H1 (cell line): ENCODE measurements at regions not wholly inside any gene's neighbourhood (a gene's known extent, or its start where the extent isn't known, plus 50 kb on each side); places are given as distances from the start of the nearest gene placed in this dataset.

Experiments
- CTCF ChIA-PET: fragments of 300-600 bp; sonication (Branson Sonifier 250); formaldehyde crosslinking; loops from one replicate; lab custom pipeline; 2021; ENCODE audit not compliant: partially characterized antibody; lab: Charles Lee
- POLR2A ChIA-PET: fragments of 300-600 bp; sonication (Branson Sonifier 250); formaldehyde crosslinking; loops from one replicate; lab custom pipeline; 2021; ENCODE audit warnings: inconsistent platforms; ENCODE audit not compliant: partially characterized antibody; lab: Charles Lee
- DNase-seq, 2 experiments: peaks; one replicate each; pipeline versions ENCODE4 v3.0.0 to v3.0.0-alpha.2; 2010 to 2022; ENCODE audit warnings: low spot score in 2 of 2, low read depth in 1 of 2, mixed read lengths in 1 of 2
- FAIRE-seq: peaks from 2 replicates; lab custom pipeline; 2011; peaks lifted over from hg19 to GRCh38; lab: Jason Lieb, UNC
- H2AFZ ChIP-seq: 2 replicates; pipeline ENCODE4 v1.8.1; 2012; ENCODE audit warnings: low read length, inconsistent platforms
- H2AK5ac ChIP-seq: 2 replicates; pipeline ENCODE4 v1.6.1; 2013; ENCODE audit warnings: low read depth, low read length
- H2BK120ac ChIP-seq: replicated peaks from 2 replicates; pipeline ENCODE3; 2013; ENCODE audit warnings: low read depth, low read length, inconsistent platforms
- H2BK12ac ChIP-seq: 2 replicates; pipeline ENCODE4 v1.6.1; 2013; ENCODE audit warnings: low read depth, low read length
- H2BK15ac ChIP-seq: 2 replicates; pipeline ENCODE4 v1.6.1; 2013; ENCODE audit warnings: low read length
- H2BK20ac ChIP-seq: 2 replicates; pipeline ENCODE4 v1.6.1; 2013; ENCODE audit warnings: low read length
- H2BK5ac ChIP-seq: 2 replicates; pipeline ENCODE4 v1.6.1; 2013; ENCODE audit warnings: low read depth, low read length
- H3K14ac ChIP-seq: 2 replicates; pipeline ENCODE4 v1.6.1; 2013; ENCODE audit warnings: inconsistent platforms; ENCODE audit not compliant: insufficient read length
- H3K18ac ChIP-seq: 2 replicates; pipeline ENCODE4 v1.6.1; 2013; ENCODE audit warnings: low read length; ENCODE audit errors: extremely low read depth
- H3K23ac ChIP-seq: 2 replicates; pipeline ENCODE4 v1.6.1; 2013; ENCODE audit warnings: inconsistent platforms; ENCODE audit not compliant: insufficient read length
- H3K23me2 ChIP-seq: 2 replicates; pipeline ENCODE4 v1.6.1; 2013; ENCODE audit warnings: low read depth, low read length
- H3K27ac ChIP-seq: 2 replicates; pipeline ENCODE4 v1.6.1; 2011; ENCODE audit warnings: low read depth, low read length, inconsistent platforms
- H3K27me3 ChIP-seq, 4 experiments: replicated peaks in 1 of 4; 1 replicate in 1 of 4; 2 replicates in 3 of 4; pipeline versions ENCODE4 v1.6.1 to v1.8.1; 2011 to 2013; ENCODE audit warnings: low read length in 3 of 4, mild to moderate bottlenecking in 3 of 4, inconsistent platforms in 2 of 4, mixed read lengths in 2 of 4, moderate library complexity in 1 of 4; ENCODE audit not compliant: control insufficient read depth in 3 of 4, insufficient read depth in 3 of 4; ENCODE audit errors: extremely low read depth in 1 of 4
- H3K36me3 ChIP-seq, 4 experiments: 2 replicates each; pipeline versions ENCODE4 v1.6.1 to v1.8.1; 2011 to 2013; ENCODE audit warnings: mild to moderate bottlenecking in 4 of 4, low read length in 3 of 4, moderate library complexity in 2 of 4, control low read depth in 1 of 4, inconsistent platforms in 1 of 4; ENCODE audit not compliant: insufficient read depth in 4 of 4, control insufficient read depth in 2 of 4
- H3K4ac ChIP-seq: replicated peaks from 2 replicates; pipeline ENCODE3; 2013; ENCODE audit warnings: low read length, low read depth, mixed read lengths, inconsistent platforms; ENCODE audit not compliant: insufficient read length
- H3K4me1 ChIP-seq, 4 experiments: replicated peaks in 1 of 4; 1 replicate in 1 of 4; 2 replicates in 3 of 4; pipeline versions ENCODE4 v1.6.1 to v1.8.1; 2011 to 2013; ENCODE audit warnings: low read length in 3 of 4, inconsistent platforms in 2 of 4, mixed read lengths in 1 of 4; ENCODE audit not compliant: insufficient read depth in 4 of 4, control insufficient read depth in 3 of 4
- H3K4me2 ChIP-seq, 2 experiments: 2 replicates each; pipeline versions ENCODE4 v1.6.1 to v1.8.1; 2011 to 2013; ENCODE audit warnings: low read depth in 2 of 2, low read length in 2 of 2, control low read depth in 1 of 2, inconsistent platforms in 1 of 2, mild to moderate bottlenecking in 1 of 2; ENCODE audit not compliant: insufficient read depth in 1 of 2
- H3K4me3 ChIP-seq, 4 experiments: fragments of 200-600, 300-600 bp in 1 of 4; sonication (generic), shearing (Covaris generic), sonication (Bioruptor Twin) in 1 of 4; 2 replicates each; pipeline versions ENCODE4 v1.5.1 to v1.8.1; 2011 to 2016; ENCODE audit warnings: low read length in 4 of 4, low read depth in 3 of 4, control low read depth in 2 of 4, inconsistent platforms in 2 of 4, mild to moderate bottlenecking in 2 of 4, mixed read lengths in 1 of 4, moderate library complexity in 1 of 4; ENCODE audit not compliant: insufficient read depth in 2 of 4; ENCODE audit errors: extremely low read depth in 1 of 4
- H3K56ac ChIP-seq: replicated peaks from 2 replicates; pipeline ENCODE3; 2013; ENCODE audit warnings: low read depth, mild to moderate bottlenecking, mixed read lengths, low read length, inconsistent platforms; ENCODE audit not compliant: insufficient read length
- H3K79me1 ChIP-seq: 2 replicates; pipeline ENCODE4 v1.6.1; 2013; ENCODE audit warnings: low read depth, low read length, control low read depth
- H3K79me2 ChIP-seq, 2 experiments: 2 replicates each; pipeline versions ENCODE4 v1.6.1 to v1.8.1; 2012 to 2013; ENCODE audit warnings: low read length in 2 of 2, mild to moderate bottlenecking in 2 of 2, inconsistent platforms in 1 of 2; ENCODE audit not compliant: insufficient read depth in 2 of 2, control insufficient read depth in 1 of 2
- H3K9ac ChIP-seq, 4 experiments: replicated peaks in 1 of 4; 1 replicate in 1 of 4; 2 replicates in 3 of 4; pipeline versions ENCODE4 v1.6.1 to v1.8.1; 2011 to 2013; ENCODE audit warnings: low read depth in 3 of 4, low read length in 3 of 4, control low read depth in 2 of 4, mild to moderate bottlenecking in 2 of 4, moderate library complexity in 2 of 4, inconsistent platforms in 1 of 4; ENCODE audit errors: extremely low read depth in 1 of 4
- H3K9me3 ChIP-seq, 2 experiments: 2 replicates each; pipeline versions ENCODE4 v1.6.1 to v1.8.1; 2012 to 2013; ENCODE audit warnings: mild to moderate bottlenecking in 2 of 2, moderate library complexity in 2 of 2, control low read depth in 1 of 2, inconsistent platforms in 1 of 2, low read depth in 1 of 2, low read length in 1 of 2, mixed read lengths in 1 of 2; ENCODE audit not compliant: insufficient read depth in 2 of 2
- H4K20me1 ChIP-seq, 2 experiments: replicated peaks in 1 of 2; 2 replicates each; pipeline versions ENCODE3 to v1.8.1; 2011 to 2013; ENCODE audit warnings: inconsistent platforms in 2 of 2, low read length in 2 of 2, mild to moderate bottlenecking in 1 of 2; ENCODE audit not compliant: insufficient read depth in 2 of 2, control insufficient read depth in 1 of 2
- H4K5ac ChIP-seq: 2 replicates; pipeline ENCODE4 v1.6.1; 2013; ENCODE audit warnings: low read length, low read depth, mixed read lengths, inconsistent platforms; ENCODE audit not compliant: insufficient read length
- H4K8ac ChIP-seq: 2 replicates; pipeline ENCODE4 v1.8.0; 2013; ENCODE audit warnings: mild to moderate bottlenecking, moderate library complexity, low read length, inconsistent platforms; ENCODE audit not compliant: insufficient read depth; ENCODE audit errors: extremely low read depth
- H4K91ac ChIP-seq: replicated peaks from 2 replicates; pipeline ENCODE3; 2013; ENCODE audit warnings: low read length, mixed read lengths, inconsistent platforms; ENCODE audit not compliant: insufficient read length
- BCL11A ChIP-seq, 2 experiments: IDR thresholded peaks; one replicate each; pipeline ENCODE4 v1.6.1; 2011; ENCODE audit warnings: low read depth in 2 of 2, low read length in 2 of 2, mild to moderate bottlenecking in 2 of 2
- CBX8 ChIP-seq: fragments of 300-800, 300-1000 bp; sonication (generic); IDR thresholded peaks from 2 replicates; pipeline ENCODE4 v1.7.1; 2016; ENCODE audit warnings: low read depth, low read length, borderline replicate concordance
- CEBPB ChIP-seq: IDR thresholded peaks from 2 replicates; pipeline ENCODE4 v1.6.1; 2012; ENCODE audit warnings: low read depth, low read length
- CTCF ChIP-seq, 3 experiments: IDR thresholded peaks; 1 replicate in 2 of 3; 2 replicates in 1 of 3; pipeline versions ENCODE4 v1.5.1 to v1.6.1; 2011; ENCODE audit warnings: low read length in 3 of 3, mild to moderate bottlenecking in 3 of 3, inconsistent platforms in 2 of 3, low read depth in 1 of 3, moderate library complexity in 1 of 3; ENCODE audit not compliant: insufficient read depth in 1 of 3; ENCODE audit errors: control extremely low read depth in 1 of 3
- HDAC2 ChIP-seq, 2 experiments: fragments of 300-600 bp in 1 of 2; sonication (generic) in 1 of 2; IDR thresholded peaks; 2 replicates each; pipeline ENCODE4 v1.6.1; 2011 to 2012; ENCODE audit warnings: low read depth in 2 of 2, low read length in 2 of 2, mild to moderate bottlenecking in 2 of 2, moderate library complexity in 2 of 2, borderline replicate concordance in 1 of 2, inconsistent platforms in 1 of 2
- KDM1A ChIP-seq: fragments of 200-600, 300-600 bp; sonication (generic); IDR thresholded peaks from 2 replicates; pipeline ENCODE4 v1.7.1; 2016; ENCODE audit warnings: mild to moderate bottlenecking, low read length, borderline replicate concordance
- KDM4A ChIP-seq: IDR thresholded peaks from one replicate; pipeline ENCODE4 v1.7.1; 2012; ENCODE audit warnings: low read depth, mild to moderate bottlenecking, moderate library complexity, low read length, inconsistent platforms; ENCODE audit not compliant: severe bottlenecking
- RFX5 ChIP-seq: IDR thresholded peaks from 2 replicates; pipeline ENCODE4 v1.6.1; 2011; ENCODE audit warnings: low read depth, low read length, improper control_type of control experiment, borderline replicate concordance
- YY1 ChIP-seq: IDR thresholded peaks from 2 replicates; pipeline ENCODE4 v1.6.1; 2011; ENCODE audit warnings: low read depth, mild to moderate bottlenecking, low read length
- WGBS, 2 experiments: shearing (Covaris generic) in 1 of 2; methylation state at CpG; one replicate each; pipeline versions ENCODE4 v1.1.6 to v1.1.7; 2013 to 2015; ENCODE audit warnings: low lambda C conversion rate in 2 of 2, mixed read lengths in 2 of 2, inconsistent platforms in 1 of 2, low coverage in 1 of 2, missing lambda C conversion rate in 1 of 2; ENCODE audit not compliant: insufficient replicate concordance in 2 of 2, insufficient coverage in 1 of 2, insufficient read length in 1 of 2; ENCODE audit errors: extremely low coverage in 1 of 2, missing lambda C conversion rate in 1 of 2; 5-methylcytosine and 5-hydroxymethylcytosine counted together
- TF ChIP-seq, protein P1 (sequence below): IDR thresholded peaks from 2 replicates; pipeline ENCODE4 v1.6.1; 2011; ENCODE audit warnings: low read depth, mild to moderate bottlenecking, low read length; ENCODE audit not compliant: insufficient read depth

- Histone ChIP-seq H3K23me2 (no peaks in the 10 kb centered on the region), H2BK15ac (no peak overlapping the region), H3K18ac (no peak overlapping the region), H3K9me3 (no peaks in the 10 kb centered on the region), H2BK120ac (no peak overlapping the region), H3K23ac (no peak overlapping the region), H3K4ac (no peak overlapping the region), H3K79me2 (no peaks in the 10 kb centered on the region), H2AK5ac (no peak overlapping the region), H2BK20ac (no peak overlapping the region), H3K4me1 (peaks cover 0 to 2% (median under 1%) of the 10 kb centered on the region in 4 experiments; a peak in 1 of 7 replicates), H3K27me3 (no peaks in the 10 kb centered on the region), H3K56ac (no peak overlapping the region), H2BK5ac (no peak overlapping the region), H4K20me1 (no peaks in the 10 kb centered on the region), H4K91ac (no peak overlapping the region), H2AFZ (no peak overlapping the region), H3K4me2 (no peak overlapping the region), H3K4me3 (no peak overlapping the region), H3K36me3 (no peaks in the 10 kb centered on the region), H4K8ac (no peak overlapping the region), H2BK12ac (no peak overlapping the region), H3K27ac (no peak overlapping the region), H3K9ac (no peak overlapping the region), H3K79me1 (no peaks in the 10 kb centered on the region), H4K5ac (no peak overlapping the region), H3K14ac (no peak overlapping the region)
- DNase-seq (no peak), FAIRE-seq (no peak)
- POLR2A ChIA-PET = no interaction called here
- CTCF ChIA-PET = interaction anchor here (1.1 to 1.2 kb wide), 2 partner anchors 20 to 54 kb away, joined by 3 to 4 read pairs; no protein-coding TSS in a partner anchor
- no peak for TF ChIP-seq KDM1A
- TF ChIP-seq BCL11A (IDR thresholded peaks at IDR 0.05; ENCODE audit: low read depth in 2 of 2, low read length in 2 of 2) = no peak
- no peak for TF ChIP-seq KDM4A
- TF ChIP-seq, protein P1, sequence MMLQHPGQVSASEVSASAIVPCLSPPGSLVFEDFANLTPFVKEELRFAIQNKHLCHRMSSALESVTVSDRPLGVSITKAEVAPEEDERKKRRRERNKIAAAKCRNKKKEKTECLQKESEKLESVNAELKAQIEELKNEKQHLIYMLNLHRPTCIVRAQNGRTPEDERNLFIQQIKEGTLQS = no peak
- TF ChIP-seq CBX8 = no peak
- no peak for TF ChIP-seq HDAC2 (IDR thresholded peaks at IDR 0.05; ENCODE audit: borderline replicate concordance in 1 of 2, low read depth in 2 of 2, low read length in 2 of 2)
- no peak for TF ChIP-seq RFX5
- TF ChIP-seq CTCF (IDR thresholded peaks at IDR 0.05; ENCODE audit: control extremely low read depth in 1 of 3, insufficient read depth in 1 of 3, low read depth in 1 of 3, low read length in 3 of 3) = no peak
- TF ChIP-seq YY1 = no peak
- TF ChIP-seq CEBPB = no peak
- 98% methylated on average over 3 of the region's 3 CpGs; no CpG with 5 or more reads in 1 of the 2 experiments for whole genome bisulfite sequencing, 2 experiments
These were observed 834.3 kb downstream of the LRRTM4 start for GRCh38 chr2:76687923-76688322.
